Pancreas (tissue), 10 donors: ENCODE measurements at regions not wholly inside any gene's neighbourhood (a gene's known extent, or its start where the extent isn't known, plus 50 kb on each side); places are given as distances from the start of the nearest gene placed in this dataset.

Experiments
- ATAC-seq, 4 donors: fragments of 200-7000 bp; cut with Tn5 transposase; one replicate each; pipeline versions ENCODE4 v1.8.0 to v1.9.1; 2020; ENCODE audit warnings: mild to moderate bottlenecking in 4 of 4, moderate library complexity in 4 of 4
- DNase-seq, 6 donors: peaks; one replicate each; pipeline ENCODE4 v3.0.0-alpha.2; 2020
- FAIRE-seq: peaks from 2 replicates; lab custom pipeline; 2012; peaks lifted over from hg19 to GRCh38; lab: Jason Lieb, UNC
- H3K27ac ChIP-seq, 4 donors: fragments of 200-600 bp; sonication (generic); 1 replicate in 3 of 4; 2 replicates in 1 of 4; pipeline versions ENCODE4 v1.5.0 to v1.8.0; 2020
- H3K27me3 ChIP-seq, 4 donors: fragments of 200-600 bp; one replicate each; pipeline ENCODE4 v1.8.0; 2021
- H3K36me3 ChIP-seq, 3 donors: fragments of 200-600 bp; sonication (generic) in 1 of 3; one replicate each; pipeline versions ENCODE4 v1.5.0 to v1.8.0; 2020 to 2021
- H3K4me1 ChIP-seq, 3 donors: fragments of 200-600 bp; one replicate each; pipeline ENCODE4 v1.8.0; 2021
- H3K4me3 ChIP-seq, 4 donors: fragments of 200-600 bp; sonication (generic) in 2 of 4; one replicate each; pipeline versions ENCODE4 v1.5.0 to v1.8.0; 2020 to 2021
- H3K9me3 ChIP-seq, 4 donors: fragments of 200-600 bp; one replicate each; pipeline ENCODE4 v1.8.0; 2021
- CTCF ChIP-seq, 4 donors: fragments of 200-600 bp; sonication (generic) in 3 of 4; IDR thresholded peaks; one replicate each; pipeline versions ENCODE4 v1.5.0 to v1.8.0; 2021; ENCODE audit warnings: antibody characterized with exemption in 4 of 4
- WGBS, 2 donors: extraction: QIAGEN DNeasy Blood & Tissue Kit; methylation state at CpG; one replicate each; pipeline ENCODE4 v1.1.7; 2013; 5-methylcytosine and 5-hydroxymethylcytosine counted together
- intact Hi-C, 3 donors: fragments of 100-400 bp; cut with DNase I; formaldehyde crosslinking; loops; one replicate each; pipeline versions ENCODE4 v1.11.1 to v1.14.2; 2022
- donor health status: healthy with polysubstance abuse.
- donor health status: DM: no; HTN: no; CAD: no; lungs with moderate emphysema.
- donor health status: DM: no; HTN: no; CAD: no.
- donor health status: control.
- donor health status: control.
- donor health status: Bipolar disorder and iron deficiency.
- donor health status: DM: yes; HTN: yes; CAD: no.
- donor health status: DM: no; HTN: no; CAD: no.
- donor health status: DM: no; HTN: no; CAD: no.
- donor health status: DM: yes; HTN: yes; CAD: no.

GRCh38 chr13:59133903-59134302, 1029.8 kb downstream of the DIAPH3 start:
- FAIRE-seq (no peak), ATAC-seq (no peak), DNase-seq (no peak)
- WGBS, 2 donors = 90 to 92% methylated on average over 3 of the region's 3 CpGs
- no peaks in the 10 kb centered on the region for H3K36me3 ChIP-seq
- H3K4me3 ChIP-seq = no peak overlapping the region
- TF ChIP-seq CTCF (IDR thresholded peaks at IDR 0.05) = no peak
- intact Hi-C loops = no loop called here
- no peaks in the 10 kb centered on the region for H3K27me3 ChIP-seq
- H3K9me3 ChIP-seq = no peaks in the 10 kb centered on the region
- no peaks in the 10 kb centered on the region for H3K4me1 ChIP-seq
- no peak overlapping the region for H3K27ac ChIP-seq

GRCh38 chr13:59144700-59145099, 1019.0 kb downstream of the DIAPH3 start:
- Histone ChIP-seq H3K4me3 (no peak overlapping the region), H3K4me1 (no peaks in the 10 kb centered on the region), H3K27me3 (no peaks in the 10 kb centered on the region), H3K9me3 (no peaks in the 10 kb centered on the region), H3K36me3 (no peaks in the 10 kb centered on the region), H3K27ac (no peak overlapping the region)
- TF ChIP-seq CTCF (IDR thresholded peaks at IDR 0.05) = no peak
- intact Hi-C loops = no loop called here
- ATAC-seq (peak; percentile 53 to 81 (median 61)), DNase-seq (no peak), FAIRE-seq (no peak)
- WGBS, 2 donors = 17 to 21% methylated on average over 1 of the region's 1 CpG

GRCh38 chr13:59145381-59145780, 1018.3 kb downstream of the DIAPH3 start:
- no peak for ATAC-seq
- no peak for TF ChIP-seq CTCF (IDR thresholded peaks at IDR 0.05)
- FAIRE-seq = no peak
- Histone ChIP-seq H3K27ac (no peak overlapping the region), H3K9me3 (no peaks in the 10 kb centered on the region), H3K4me1 (no peaks in the 10 kb centered on the region), H3K27me3 (no peaks in the 10 kb centered on the region), H3K36me3 (no peaks in the 10 kb centered on the region), H3K4me3 (no peak overlapping the region)
- WGBS, 2 donors = 92 to 93% methylated on average over 4 of the region's 4 CpGs
- DNase-seq = no peak
- intact Hi-C loops = no loop called here

- no peaks in the 10 kb centered on the region for H3K27me3 ChIP-seq
- ATAC-seq = no peak
- no peaks in the 10 kb centered on the region for H3K4me1 ChIP-seq
- no peak for FAIRE-seq
- no peaks in the 10 kb centered on the region for H3K36me3 ChIP-seq
- H3K9me3 ChIP-seq = no peaks in the 10 kb centered on the region
- no peak for TF ChIP-seq CTCF (IDR thresholded peaks at IDR 0.05)
- H3K27ac ChIP-seq = no peak overlapping the region
- no peak for DNase-seq
- 84 to 92% methylated on average over 3 of the region's 3 CpGs for WGBS, 2 donors
- intact Hi-C loops = no loop called here
- no peak overlapping the region for H3K4me3 ChIP-seq
Measured at GRCh38 chr13:59157181-59157580, 1006.5 kb downstream of the DIAPH3 start.

- H3K27me3 ChIP-seq = no peaks in the 10 kb centered on the region
- intact Hi-C loops = no loop called here
- no peaks in the 10 kb centered on the region for H3K9me3 ChIP-seq
- no peak for FAIRE-seq
- H3K27ac ChIP-seq = no peak overlapping the region
- DNase-seq = no peak
- no peaks in the 10 kb centered on the region for H3K4me1 ChIP-seq
- no peak for TF ChIP-seq CTCF (IDR thresholded peaks at IDR 0.05)
- H3K36me3 ChIP-seq = no peaks in the 10 kb centered on the region
- no peak for ATAC-seq
- no peak overlapping the region for H3K4me3 ChIP-seq
Measured at GRCh38 chr13:59166174-59166573, 997.6 kb downstream of the DIAPH3 start.
